NT2/D1 (cell line): ENCODE measurements at regions not wholly inside any gene's neighbourhood (a gene's known extent, or its start where the extent isn't known, plus 50 kb on each side); places are given as distances from the start of the nearest gene placed in this dataset.

Experiments used
- DNase-seq: peaks from one replicate; pipeline ENCODE4 v3.0.0-alpha.2; 2011; ENCODE audit warnings: low read depth, low spot score
- H3K27me3 ChIP-seq: 2 replicates; pipeline ENCODE4 v1.6.0; 2011; ENCODE audit warnings: mild to moderate bottlenecking; ENCODE audit not compliant: insufficient read length, insufficient read depth
- H3K36me3 ChIP-seq: 2 replicates; pipeline ENCODE4 v1.6.1; 2011; ENCODE audit warnings: mild to moderate bottlenecking, low read length, mixed read lengths; ENCODE audit not compliant: insufficient read depth, insufficient read length
- H3K4me1 ChIP-seq: 2 replicates; pipeline ENCODE4 v1.5.1; 2011; ENCODE audit not compliant: insufficient read depth, insufficient read length
- H3K4me3 ChIP-seq: 2 replicates; pipeline ENCODE4 v1.5.1; 2011; ENCODE audit warnings: low read depth; ENCODE audit not compliant: insufficient read length
- H3K9ac ChIP-seq: 2 replicates; pipeline ENCODE4 v1.6.0; 2011; ENCODE audit warnings: low read depth; ENCODE audit not compliant: insufficient read length
- H3K9me3 ChIP-seq: 2 replicates; pipeline ENCODE4 v1.5.1; 2011; ENCODE audit warnings: mild to moderate bottlenecking, low read length; ENCODE audit not compliant: insufficient read depth
- SUZ12 ChIP-seq: IDR thresholded peaks from 2 replicates; pipeline ENCODE4 v1.6.1; 2011; ENCODE audit not compliant: insufficient read length, insufficient read depth; ENCODE audit errors: extremely low read depth
- YY1 ChIP-seq: IDR thresholded peaks from 2 replicates; pipeline ENCODE4 v1.6.1; 2011; ENCODE audit not compliant: insufficient read length, insufficient read depth
- ZNF274 ChIP-seq: IDR thresholded peaks from 2 replicates; pipeline ENCODE4 v1.6.1; 2011; ENCODE audit warnings: mild to moderate bottlenecking, low read depth, low read length

GRCh38 chr18:73827801-73828200 is 319.8 kb downstream of the FBXO15 start:
- Histone ChIP-seq H3K4me3 (no peak overlapping the region), H3K9ac (no peak overlapping the region), H3K27me3 (no peaks in the 10 kb centered on the region), H3K36me3 (no peaks in the 10 kb centered on the region), H3K9me3 (no peaks in the 10 kb centered on the region), H3K4me1 (no peaks in the 10 kb centered on the region)
- TF ChIP-seq ZNF274 (no peak), YY1 (no peak), SUZ12 (no peak)
- DNase-seq, result no peak

DNA sequence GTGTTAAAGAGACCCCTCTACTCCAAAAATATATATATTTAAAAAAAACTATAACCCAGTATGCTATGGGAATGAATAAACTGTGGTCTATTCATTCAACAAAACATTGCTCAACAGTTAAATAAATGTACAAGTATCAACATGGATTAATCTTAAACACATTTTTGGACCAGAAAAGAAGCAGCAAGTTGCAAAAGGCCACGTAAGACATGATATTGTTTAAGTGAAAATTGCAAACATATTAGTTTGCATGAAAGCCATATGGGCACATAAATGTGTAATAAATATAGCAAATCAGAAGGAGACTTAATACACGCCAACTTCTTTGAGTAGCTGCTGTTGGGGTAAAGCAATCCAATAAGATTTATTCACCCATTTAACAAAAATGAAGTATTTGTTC is 321.5 kb downstream of the FBXO15 start:
- Histone ChIP-seq H3K4me1 (no peaks in the 10 kb centered on the region), H3K27me3 (no peaks in the 10 kb centered on the region), H3K4me3 (no peak overlapping the region), H3K9me3 (no peaks in the 10 kb centered on the region), H3K9ac (no peak overlapping the region), H3K36me3 (no peaks in the 10 kb centered on the region)
- TF ChIP-seq YY1 (no peak), SUZ12 (no peak), ZNF274 (no peak)
- DNase-seq, result no peak

- H3K36me3 ChIP-seq, result no peaks in the 10 kb centered on the region
- no peak for TF ChIP-seq SUZ12
- no peak for TF ChIP-seq YY1
- TF ChIP-seq ZNF274, result no peak
- no peaks in the 10 kb centered on the region for H3K9me3 ChIP-seq
- DNase-seq, result no peak
- H3K9ac ChIP-seq, result no peak overlapping the region
- no peaks in the 10 kb centered on the region for H3K27me3 ChIP-seq
- H3K4me1 ChIP-seq, result no peaks in the 10 kb centered on the region
- H3K4me3 ChIP-seq, result no peak overlapping the region
These were observed 323.0 kb downstream of the FBXO15 start for GRCh38 chr18:73824671-73825070.

DNA sequence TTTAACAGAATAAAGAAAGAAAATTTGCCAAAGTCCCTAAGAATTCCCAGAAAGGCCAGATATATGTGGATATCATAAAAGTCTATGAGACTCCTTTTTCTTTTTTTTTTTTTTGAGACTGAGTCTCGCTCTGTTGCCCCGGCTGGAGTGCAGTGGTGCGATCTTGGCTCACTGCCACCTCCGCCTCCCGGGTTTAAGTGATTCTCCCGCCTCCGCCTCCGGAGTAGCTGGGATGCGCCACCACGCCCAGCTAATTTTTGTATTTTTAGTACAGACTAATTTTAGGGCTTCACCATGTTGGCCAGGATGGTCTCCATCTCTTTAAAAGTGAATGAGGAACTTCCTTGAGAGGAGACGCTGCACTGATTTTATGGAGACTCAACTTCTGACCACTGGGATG is 335.2 kb downstream of the FBXO15 start:
- no peak for TF ChIP-seq YY1
- no peak for TF ChIP-seq ZNF274
- TF ChIP-seq SUZ12, result no peak
- H3K9ac ChIP-seq, result no peak overlapping the region

GRCh38 chr18:73807551-73808192 is 340.0 kb downstream of the FBXO15 start:
- Histone ChIP-seq H3K9ac (no peak overlapping the region), H3K4me1 (no peaks in the 10 kb centered on the region), H3K4me3 (no peak overlapping the region), H3K9me3 (no peaks in the 10 kb centered on the region), H3K27me3 (no peaks in the 10 kb centered on the region), H3K36me3 (no peaks in the 10 kb centered on the region)
- no peak for TF ChIP-seq ZNF274
- TF ChIP-seq SUZ12, result no peak
- TF ChIP-seq YY1, result no peak
- no peak for DNase-seq

More for the DNA sequence above, 335.2 kb downstream of the FBXO15 start:
- no peak for DNase-seq
- Histone ChIP-seq H3K4me3 (no peak overlapping the region), H3K4me1 (no peaks in the 10 kb centered on the region), H3K36me3 (no peaks in the 10 kb centered on the region), H3K9me3 (no peaks in the 10 kb centered on the region), H3K27me3 (no peaks in the 10 kb centered on the region)

DNA sequence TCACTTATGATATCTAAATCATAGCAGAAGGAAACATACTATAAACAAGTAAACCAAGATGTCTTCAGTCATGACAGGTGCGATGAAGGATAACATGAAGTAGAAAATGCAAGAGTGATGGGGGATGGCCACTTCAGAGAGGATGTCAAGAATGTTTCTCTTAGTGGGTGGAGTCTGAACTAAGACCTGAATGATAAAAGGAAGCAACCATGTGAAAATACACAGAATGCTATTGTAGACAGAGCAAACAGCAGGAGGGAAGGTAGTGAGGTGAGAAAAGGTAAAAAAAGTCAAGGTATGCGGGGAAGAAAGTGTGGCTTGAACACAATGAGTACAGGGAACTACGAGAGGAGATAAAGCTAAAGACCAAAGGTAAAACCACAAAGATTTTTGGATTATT is 341.6 kb downstream of the FBXO15 start:
- Histone ChIP-seq H3K27me3 (no peaks in the 10 kb centered on the region), H3K4me1 (no peaks in the 10 kb centered on the region), H3K9ac (no peak overlapping the region), H3K36me3 (no peaks in the 10 kb centered on the region), H3K4me3 (no peak overlapping the region), H3K9me3 (no peaks in the 10 kb centered on the region)
- peak; percentile 2 for DNase-seq
- no peak for TF ChIP-seq YY1
- no peak for TF ChIP-seq ZNF274
- TF ChIP-seq SUZ12, result no peak

- H3K4me1 ChIP-seq, result no peaks in the 10 kb centered on the region
- no peak overlapping the region for H3K4me3 ChIP-seq
- no peaks in the 10 kb centered on the region for H3K27me3 ChIP-seq
- H3K9me3 ChIP-seq, result no peaks in the 10 kb centered on the region
- H3K9ac ChIP-seq, result no peak overlapping the region
- no peak for DNase-seq
- TF ChIP-seq ZNF274, result no peak
- no peak for TF ChIP-seq SUZ12
- TF ChIP-seq YY1, result no peak
- H3K36me3 ChIP-seq, result no peaks in the 10 kb centered on the region
These were observed 350.2 kb downstream of the FBXO15 start for GRCh38 chr18:73797419-73797818.

DNA sequence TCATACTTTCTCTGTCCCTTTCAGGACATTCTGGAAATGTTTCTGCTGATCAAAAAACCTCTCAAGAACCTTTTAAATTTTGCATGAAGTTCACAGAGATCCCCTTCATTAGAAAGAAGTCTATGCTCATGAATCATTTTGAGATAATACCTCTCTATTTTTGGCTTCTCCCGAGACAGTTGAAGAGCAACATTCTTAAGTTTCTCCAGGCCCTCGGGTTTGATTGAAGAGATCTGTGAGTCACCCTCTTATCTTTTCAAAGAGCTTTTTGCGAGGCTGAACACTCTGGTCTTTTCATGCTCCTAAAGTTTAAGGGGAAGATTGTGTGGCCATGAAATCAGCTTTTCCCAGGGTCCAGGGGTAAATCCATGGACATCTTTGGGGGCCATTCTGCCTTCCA is 354.2 kb downstream of the FBXO15 start:
- no peaks in the 10 kb centered on the region for H3K9me3 ChIP-seq
- no peak overlapping the region for H3K9ac ChIP-seq
- no peaks in the 10 kb centered on the region for H3K36me3 ChIP-seq
- no peak overlapping the region for H3K4me3 ChIP-seq
- no peak for DNase-seq
- H3K27me3 ChIP-seq, result no peaks in the 10 kb centered on the region
- no peaks in the 10 kb centered on the region for H3K4me1 ChIP-seq
- no peak for TF ChIP-seq YY1
- TF ChIP-seq SUZ12, result no peak
- TF ChIP-seq ZNF274, result no peak
